EH (cell line): ENCODE measurements at regions not wholly inside any gene's neighbourhood (a gene's known extent, or its start where the extent isn't known, plus 50 kb on each side); places are given as distances from the start of the nearest gene placed in this dataset.

Source experiments
- DNase-seq: peaks from one replicate; pipeline ENCODE4 v3.0.0-alpha.2; 2015; ENCODE audit warnings: low read depth

- no peak for DNase-seq
Observed at GRCh38 chr1:93013145-93014065, 52.1 kb upstream of the DIPK1A start.

GRCh38 chr1:93014168-93014567 lies 52.9 kb upstream of the DIPK1A start:
- DNase-seq = peak; percentile 42

- DNase-seq = peak; percentile 74
Observed at GRCh38 chr1:93015590-93015989, 54.3 kb upstream of the DIPK1A start.

- DNase-seq = peak; percentile 49
Observed at GRCh38 chr1:93016171-93016570, 54.9 kb upstream of the DIPK1A start.

GRCh38 chr1:93021539-93022134 lies 57.4 kb upstream of the MTF2 start:
- DNase-seq = peak; percentile 58

GRCh38 chr1:93022580-93022979 lies 56.5 kb upstream of the MTF2 start:
- no peak for DNase-seq

GRCh38 chr1:93023281-93023680 lies 55.8 kb upstream of the MTF2 start:
- no peak for DNase-seq

GRCh38 chr1:93025572-93025971 lies 53.5 kb upstream of the MTF2 start:
- no peak for DNase-seq

- DNase-seq = no peak
Observed at GRCh38 chr1:93028542-93028941, 50.5 kb upstream of the MTF2 start.
